Ishikawa (cell line): ENCODE measurements at regions not wholly inside any gene's neighbourhood (a gene's known extent, or its start where the extent isn't known, plus 50 kb on each side); places are given as distances from the start of the nearest gene placed in this dataset.

Source experiments
- CEBPB ChIP-seq: IDR thresholded peaks from 2 replicates; pipeline ENCODE4 v1.6.1; 2012
- CREB1 ChIP-seq: IDR thresholded peaks from 2 replicates; pipeline ENCODE4 v1.6.1; 2012; ENCODE audit warnings: low read depth
- EGR1 ChIP-seq: IDR thresholded peaks from 2 replicates; pipeline ENCODE4 v1.6.1; 2012
- EP300 ChIP-seq: IDR thresholded peaks from 2 replicates; pipeline ENCODE4 v1.6.1; 2012; ENCODE audit warnings: borderline replicate concordance
- FOXM1 ChIP-seq: IDR thresholded peaks from 2 replicates; pipeline ENCODE4 v1.6.1; 2012; ENCODE audit warnings: low read depth, borderline replicate concordance
- MAX ChIP-seq: IDR thresholded peaks from 2 replicates; pipeline ENCODE4 v1.6.1; 2012
- NFIC ChIP-seq: IDR thresholded peaks from 2 replicates; pipeline ENCODE4 v1.6.1; 2012
- RAD21 ChIP-seq: IDR thresholded peaks from 2 replicates; pipeline ENCODE4 v1.6.1; 2012; ENCODE audit warnings: low read depth
- REST ChIP-seq: IDR thresholded peaks from 2 replicates; pipeline ENCODE4 v1.6.1; 2012; ENCODE audit warnings: low read depth, mild to moderate bottlenecking
- TAF1 ChIP-seq: IDR thresholded peaks from 2 replicates; pipeline ENCODE4 v1.6.1; 2012; ENCODE audit warnings: low read depth, mild to moderate bottlenecking
- TCF12 ChIP-seq: IDR thresholded peaks from 2 replicates; pipeline ENCODE4 v1.6.1; 2012; ENCODE audit warnings: low read depth
- TEAD4 ChIP-seq: IDR thresholded peaks from 2 replicates; pipeline ENCODE4 v1.6.1; 2012
- USF1 ChIP-seq: IDR thresholded peaks from 2 replicates; pipeline ENCODE4 v1.6.1; 2012
- YY1 ChIP-seq: IDR thresholded peaks from 2 replicates; pipeline ENCODE4 v1.6.1; 2012; ENCODE audit warnings: low read depth
- ZBTB7A ChIP-seq: IDR thresholded peaks from 2 replicates; pipeline ENCODE4 v1.6.1; 2012; ENCODE audit warnings: low read depth

- TF ChIP-seq USF1 (no peak), NFIC (no peak), REST (no peak), CEBPB (no peak), FOXM1 (no peak), EGR1 (no peak), TEAD4 (no peak), TCF12 (no peak), MAX (no peak), TAF1 (no peak), RAD21 (no peak), ZBTB7A (no peak), CREB1 (no peak), EP300 (no peak), YY1 (no peak)
These were observed 105.3 kb downstream of the PCSK1 start for GRCh38 chr5:96327722-96328121.

- TF ChIP-seq USF1 (no peak), YY1 (no peak), TCF12 (no peak), TEAD4 (no peak), MAX (no peak), RAD21 (no peak), REST (no peak), EP300 (no peak), CEBPB (no peak), NFIC (no peak), FOXM1 (no peak), TAF1 (no peak), CREB1 (no peak), EGR1 (no peak), ZBTB7A (no peak)
These were observed 106.1 kb downstream of the PCSK1 start for GRCh38 chr5:96326902-96327301.

GRCh38 chr5:96324708-96325107, 108.3 kb downstream of the PCSK1 start:
- TF ChIP-seq ZBTB7A (no peak), TAF1 (no peak), NFIC (peak; percentile 43; the same call in 1 of the 2 replicates), FOXM1 (no peak), EP300 (no peak), TEAD4 (0 out of 2 replicates have a peak, but pooled peaks have one; percentile 23), RAD21 (no peak), TCF12 (0 out of 2 replicates have a peak, but pooled peaks have one; percentile 18), YY1 (no peak), REST (no peak)

- no peak for TF ChIP-seq REST
- no peak for TF ChIP-seq ZBTB7A
- no peak for TF ChIP-seq RAD21
- no peak for TF ChIP-seq EP300
- no peak for TF ChIP-seq TEAD4
- TF ChIP-seq NFIC = no peak
- TF ChIP-seq TAF1 = no peak
- TF ChIP-seq TCF12 = no peak
- no peak for TF ChIP-seq USF1
- TF ChIP-seq EGR1 = no peak
- no peak for TF ChIP-seq YY1
- no peak for TF ChIP-seq FOXM1
- no peak for TF ChIP-seq MAX
- no peak for TF ChIP-seq CREB1
- TF ChIP-seq CEBPB = no peak
These were observed 110.2 kb downstream of the PCSK1 start for GRCh38 chr5:96322865-96323264.
